MM.1S (cell line): ENCODE measurements at regions not wholly inside any gene's neighbourhood (a gene's known extent, or its start where the extent isn't known, plus 50 kb on each side); places are given as distances from the start of the nearest gene placed in this dataset.
"Not testable (repeated sequence)": the region's sequence is repeated elsewhere in the genome, so short reads cannot be mapped to it uniquely, and the experiment has no call there.

Experiments
- DNase-seq: peaks from one replicate; pipeline ENCODE4 v3.0.0-alpha.2; 2015
- H2AFZ ChIP-seq: fragments of 300-600 bp; sonication (generic); 2 replicates; pipeline ENCODE4 v1.6.0; 2016; ENCODE audit warnings: antibody characterized with exemption, low read length
- H3F3A ChIP-seq: fragments of 300-600 bp; sonication (generic); 2 replicates; pipeline ENCODE4 v1.6.1; 2016; ENCODE audit warnings: mild to moderate bottlenecking, antibody characterized with exemption, low read length, moderate library complexity, mixed read lengths; ENCODE audit not compliant: insufficient read depth
- H3K27ac ChIP-seq: fragments of 300-600 bp; sonication (generic); 2 replicates; pipeline ENCODE4 v1.5.1; 2016; ENCODE audit warnings: mild to moderate bottlenecking, low read length
- H3K27me3 ChIP-seq: fragments of 300-600 bp; sonication (generic); replicated peaks from 2 replicates; pipeline ENCODE4 v1.6.0; 2016; ENCODE audit warnings: low read length; ENCODE audit not compliant: insufficient read depth
- H3K36me3 ChIP-seq: fragments of 300-600 bp; sonication (generic); replicated peaks from 2 replicates; pipeline ENCODE4 v1.6.1; 2016; ENCODE audit warnings: mild to moderate bottlenecking, low read length, mixed read lengths; ENCODE audit not compliant: insufficient read depth
- H3K4me1 ChIP-seq: fragments of 300-600 bp; sonication (generic); 2 replicates; pipeline ENCODE4 v1.6.1; 2016; ENCODE audit warnings: low read length, mixed read lengths
- H3K4me2 ChIP-seq: fragments of 300-600 bp; sonication (generic); 2 replicates; pipeline ENCODE4 v1.6.0; 2016; ENCODE audit warnings: low read depth, low read length
- H3K4me3 ChIP-seq: fragments of 300-600 bp; sonication (generic); 2 replicates; pipeline ENCODE4 v1.5.1; 2016; ENCODE audit warnings: low read length, mixed read lengths
- H3K79me2 ChIP-seq: fragments of 300-600 bp; sonication (generic); 2 replicates; pipeline ENCODE4 v1.6.1; 2016; ENCODE audit warnings: mixed run types, low read length, mixed read lengths
- H3K9ac ChIP-seq: fragments of 300-600 bp; sonication (generic); 2 replicates; pipeline ENCODE4 v1.6.1; 2016; ENCODE audit warnings: low read length, mixed read lengths
- H3K9me2 ChIP-seq: fragments of 300-600 bp; sonication (generic); replicated peaks from 2 replicates; pipeline ENCODE4 v1.6.1; 2016; ENCODE audit warnings: mild to moderate bottlenecking, low read length, mixed read lengths; ENCODE audit not compliant: insufficient read depth
- H3K9me3 ChIP-seq: fragments of 300-600 bp; sonication (generic); replicated peaks from 2 replicates; pipeline ENCODE4 v1.6.1; 2016; ENCODE audit warnings: mild to moderate bottlenecking, low read length, mixed read lengths; ENCODE audit not compliant: insufficient read depth
- H4K20me1 ChIP-seq: fragments of 300-600 bp; sonication (generic); 2 replicates; pipeline ENCODE4 v1.6.1; 2016; ENCODE audit warnings: mild to moderate bottlenecking, low read length, moderate library complexity, mixed read lengths; ENCODE audit not compliant: insufficient read depth
- CTCF ChIP-seq: fragments of 300-600 bp; sonication (generic); IDR thresholded peaks from 2 replicates; pipeline ENCODE4 v1.5.1; 2016; ENCODE audit warnings: antibody characterized with exemption, low read length, mixed read lengths
- EZH2 ChIP-seq: fragments of 300-600 bp; sonication (generic); optimal IDR thresholded peaks from 2 replicates; pipeline ENCODE3; 2017; ENCODE audit warnings: low read depth, mild to moderate bottlenecking, antibody characterized with exemption, low read length, mixed read lengths
- EZH2phosphoT487 ChIP-seq: fragments of 300-600 bp; sonication (generic); IDR thresholded peaks from 2 replicates; pipeline ENCODE4 v1.6.1; 2018; ENCODE audit warnings: antibody characterized with exemption, low read length

- Histone ChIP-seq H3K36me3 (no peaks in the 10 kb centered on the region), H3K27ac (no peak overlapping the region), H3K9me2 (no peaks in the 10 kb centered on the region), H3K79me2 (no peaks in the 10 kb centered on the region), H3K4me3 (no peak overlapping the region), H3K4me2 (no peak overlapping the region), H3K9ac (no peak overlapping the region), H2AFZ (no peak overlapping the region), H3K4me1 (no peaks in the 10 kb centered on the region), H3F3A (no peaks in the 10 kb centered on the region), H4K20me1 (no peaks in the 10 kb centered on the region), H3K9me3 (no peaks in the 10 kb centered on the region), H3K27me3 (no peaks in the 10 kb centered on the region)
- no peak for DNase-seq
- TF ChIP-seq EZH2 (no peak), EZH2phosphoT487 (no peak), CTCF (no peak)
Measured at GRCh38 chr16:52117171-52117570, 429.8 kb downstream of the TOX3 start.

- H3K4me3 ChIP-seq: no peak overlapping the region
- DNase-seq: no peak
- H3K36me3 ChIP-seq: no peaks in the 10 kb centered on the region
- H4K20me1 ChIP-seq: no peaks in the 10 kb centered on the region
- no peak overlapping the region for H3K4me2 ChIP-seq
- no peaks in the 10 kb centered on the region for H3K9me2 ChIP-seq
- H3K27me3 ChIP-seq: no peaks in the 10 kb centered on the region
- no peak overlapping the region for H3K9ac ChIP-seq
- no peaks in the 10 kb centered on the region for H3K79me2 ChIP-seq
- no peaks in the 10 kb centered on the region for H3K9me3 ChIP-seq
- no peak overlapping the region for H2AFZ ChIP-seq
- TF ChIP-seq CTCF: no peak
- TF ChIP-seq EZH2: no peak
- no peak for TF ChIP-seq EZH2phosphoT487
- H3K27ac ChIP-seq: no peak overlapping the region
- H3F3A ChIP-seq: no peaks in the 10 kb centered on the region
- H3K4me1 ChIP-seq: no peaks in the 10 kb centered on the region
Measured at GRCh38 chr16:52114379-52114778, 432.6 kb downstream of the TOX3 start.

GRCh38 chr16:52113533-52114183, 433.3 kb downstream of the TOX3 start:
- Histone ChIP-seq H3K4me3 (no peak overlapping the region), H3K9ac (no peak overlapping the region), H3K4me2 (no peak overlapping the region), H2AFZ (no peak overlapping the region), H3K9me2 (no peaks in the 10 kb centered on the region), H3F3A (no peaks in the 10 kb centered on the region), H4K20me1 (no peaks in the 10 kb centered on the region), H3K4me1 (no peaks in the 10 kb centered on the region), H3K27ac (no peak overlapping the region), H3K79me2 (no peaks in the 10 kb centered on the region), H3K9me3 (no peaks in the 10 kb centered on the region), H3K36me3 (no peaks in the 10 kb centered on the region), H3K27me3 (no peaks in the 10 kb centered on the region)
- no peak for DNase-seq
- TF ChIP-seq CTCF (no peak), EZH2phosphoT487 (no peak), EZH2 (no peak)

GRCh38 chr16:52104993-52105392, 441.9 kb downstream of the TOX3 start:
- H3K4me2 ChIP-seq, DNase-seq, H3K9ac ChIP-seq, H3K4me1 ChIP-seq, H3K79me2 ChIP-seq, H3F3A ChIP-seq, H3K36me3 ChIP-seq, H4K20me1 ChIP-seq, H3K27ac ChIP-seq, H3K4me3 ChIP-seq, H2AFZ ChIP-seq, H3K9me2 ChIP-seq, H3K9me3 ChIP-seq, H3K27me3 ChIP-seq: not testable (repeated sequence)
